ENCODE measurements at regions not wholly inside any gene's neighbourhood (a gene's known extent, or its start where the extent isn't known, plus 50 kb on each side); places are given as distances from the start of the nearest gene placed in this dataset.

DNA sequence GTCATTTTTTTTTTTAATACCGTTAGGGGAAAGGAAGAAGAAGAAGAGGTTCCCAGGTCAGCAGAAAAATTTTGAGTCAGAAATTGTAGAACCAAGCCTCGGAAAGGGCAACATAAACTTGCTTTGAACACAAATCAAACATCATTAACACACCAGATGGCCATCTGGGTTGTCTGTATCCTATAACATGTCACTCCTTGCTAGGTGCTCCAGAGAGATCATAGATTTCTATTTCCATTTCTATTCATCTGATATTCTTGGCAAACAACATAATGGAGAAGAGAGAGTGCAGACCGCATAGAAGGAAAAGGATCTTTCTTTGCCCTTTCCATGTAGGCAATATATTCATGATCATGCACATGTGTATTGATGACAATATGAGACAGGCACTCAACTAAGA is 129.5 kb upstream of the STT3B start:
- TF ChIP-seq MYC (IDR thresholded peaks at IDR 0.05; ENCODE audit: low read depth, low read length) = no peak
- no peak for TF ChIP-seq POLR2A (IDR thresholded peaks at IDR 0.05; ENCODE audit: extremely low read depth, insufficient read length)
- TF ChIP-seq, protein P1, sequence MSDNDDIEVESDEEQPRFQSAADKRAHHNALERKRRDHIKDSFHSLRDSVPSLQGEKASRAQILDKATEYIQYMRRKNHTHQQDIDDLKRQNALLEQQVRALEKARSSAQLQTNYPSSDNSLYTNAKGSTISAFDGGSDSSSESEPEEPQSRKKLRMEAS (IDR thresholded peaks at IDR 0.05; ENCODE audit: low read depth, low read length) = no peak
- TF ChIP-seq, protein P2, sequence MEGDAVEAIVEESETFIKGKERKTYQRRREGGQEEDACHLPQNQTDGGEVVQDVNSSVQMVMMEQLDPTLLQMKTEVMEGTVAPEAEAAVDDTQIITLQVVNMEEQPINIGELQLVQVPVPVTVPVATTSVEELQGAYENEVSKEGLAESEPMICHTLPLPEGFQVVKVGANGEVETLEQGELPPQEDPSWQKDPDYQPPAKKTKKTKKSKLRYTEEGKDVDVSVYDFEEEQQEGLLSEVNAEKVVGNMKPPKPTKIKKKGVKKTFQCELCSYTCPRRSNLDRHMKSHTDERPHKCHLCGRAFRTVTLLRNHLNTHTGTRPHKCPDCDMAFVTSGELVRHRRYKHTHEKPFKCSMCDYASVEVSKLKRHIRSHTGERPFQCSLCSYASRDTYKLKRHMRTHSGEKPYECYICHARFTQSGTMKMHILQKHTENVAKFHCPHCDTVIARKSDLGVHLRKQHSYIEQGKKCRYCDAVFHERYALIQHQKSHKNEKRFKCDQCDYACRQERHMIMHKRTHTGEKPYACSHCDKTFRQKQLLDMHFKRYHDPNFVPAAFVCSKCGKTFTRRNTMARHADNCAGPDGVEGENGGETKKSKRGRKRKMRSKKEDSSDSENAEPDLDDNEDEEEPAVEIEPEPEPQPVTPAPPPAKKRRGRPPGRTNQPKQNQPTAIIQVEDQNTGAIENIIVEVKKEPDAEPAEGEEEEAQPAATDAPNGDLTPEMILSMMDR (IDR thresholded peaks at IDR 0.05; ENCODE audit: low read depth, low read length) = no peak
- no peak for DNase-seq (ENCODE audit: low read depth)
- H3K4me3 ChIP-seq (ENCODE audit: low read depth, low read length) = no peak overlapping the region

DNA sequence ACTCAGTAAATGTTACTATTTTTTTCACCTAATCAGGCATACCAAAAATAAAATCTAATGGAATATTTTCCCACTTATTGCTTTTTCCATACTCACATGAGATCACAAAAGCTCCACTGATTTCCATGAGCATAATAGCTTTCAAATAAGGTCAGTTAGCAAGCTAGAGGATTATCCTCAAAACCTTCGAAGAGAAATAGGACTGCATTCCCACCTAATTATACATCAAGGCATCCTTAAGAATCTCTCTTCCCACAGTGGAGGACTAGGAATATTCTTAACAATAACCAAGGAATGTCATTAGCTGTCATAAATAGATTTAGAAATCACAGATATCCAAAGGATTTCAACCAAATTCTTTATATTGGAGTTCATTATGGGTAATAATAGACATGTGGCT is 127.9 kb upstream of the STT3B start:
- TF ChIP-seq POLR2A (IDR thresholded peaks at IDR 0.05; ENCODE audit: extremely low read depth, insufficient read length) (no peak), MYC (IDR thresholded peaks at IDR 0.05; ENCODE audit: low read depth, low read length) (no peak)
- TF ChIP-seq, protein P1 (IDR thresholded peaks at IDR 0.05; ENCODE audit: low read depth, low read length) = no peak
- TF ChIP-seq, protein P2 (IDR thresholded peaks at IDR 0.05; ENCODE audit: low read depth, low read length) = no peak
- no peak for DNase-seq (ENCODE audit: low read depth)
- no peak overlapping the region for H3K4me3 ChIP-seq (ENCODE audit: low read depth, low read length)

DNA sequence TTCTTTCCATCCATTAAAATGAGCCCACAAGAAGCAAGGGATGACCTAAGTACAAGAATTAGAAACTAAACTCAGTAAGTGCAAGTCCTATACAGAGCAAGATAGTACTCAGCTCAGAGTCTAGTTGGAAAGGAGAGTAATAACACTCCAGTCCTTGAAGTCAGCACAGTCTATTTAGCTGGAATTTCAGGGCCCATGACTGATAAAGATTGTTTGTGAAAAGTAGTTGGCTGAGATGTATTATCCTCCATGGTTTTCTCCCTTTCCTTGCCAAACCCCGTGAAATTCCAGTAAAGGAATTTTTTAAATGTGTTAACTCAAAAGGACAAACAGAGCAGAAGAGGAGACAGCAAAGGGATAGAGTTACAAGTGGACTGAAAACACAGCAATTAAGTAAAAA is 127.2 kb upstream of the STT3B start:
- no peak overlapping the region for H3K4me3 ChIP-seq (ENCODE audit: low read depth, low read length)
- no peak for TF ChIP-seq POLR2A (IDR thresholded peaks at IDR 0.05; ENCODE audit: extremely low read depth, insufficient read length)
- no peak for TF ChIP-seq MYC (IDR thresholded peaks at IDR 0.05; ENCODE audit: low read depth, low read length)
- TF ChIP-seq, protein P2 (IDR thresholded peaks at IDR 0.05; ENCODE audit: low read depth, low read length) = no peak
- TF ChIP-seq, protein P1 (IDR thresholded peaks at IDR 0.05; ENCODE audit: low read depth, low read length) = no peak
- no peak for DNase-seq (ENCODE audit: low read depth)

DNA sequence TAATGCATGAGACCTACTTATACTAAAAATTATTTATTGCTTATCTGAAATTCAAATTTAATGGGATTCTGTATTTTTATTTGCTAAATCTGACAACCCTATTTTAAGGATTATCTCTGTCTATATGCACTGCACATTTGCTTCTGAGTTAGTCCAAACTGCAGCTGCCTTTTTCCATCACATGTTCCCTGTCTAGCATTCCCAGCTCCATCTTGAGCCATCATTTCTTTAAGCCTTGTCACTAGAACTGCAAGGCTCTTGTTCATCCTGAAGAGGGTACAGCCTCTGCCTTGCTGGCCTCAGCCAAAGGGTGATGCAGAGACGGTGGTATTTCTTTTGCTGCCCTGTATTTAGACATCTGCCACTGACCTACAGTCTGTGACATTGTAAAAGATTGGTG is 125.8 kb upstream of the STT3B start:
- no peak for DNase-seq (ENCODE audit: low read depth)
- no peak overlapping the region for H3K4me3 ChIP-seq (ENCODE audit: low read depth, low read length)
- TF ChIP-seq POLR2A (IDR thresholded peaks at IDR 0.05; ENCODE audit: extremely low read depth, insufficient read length) = no peak
- no peak for TF ChIP-seq MYC (IDR thresholded peaks at IDR 0.05; ENCODE audit: low read depth, low read length)
- TF ChIP-seq, protein P2 (IDR thresholded peaks at IDR 0.05; ENCODE audit: low read depth, low read length) = no peak
- TF ChIP-seq, protein P1 (IDR thresholded peaks at IDR 0.05; ENCODE audit: low read depth, low read length) = no peak

DNA sequence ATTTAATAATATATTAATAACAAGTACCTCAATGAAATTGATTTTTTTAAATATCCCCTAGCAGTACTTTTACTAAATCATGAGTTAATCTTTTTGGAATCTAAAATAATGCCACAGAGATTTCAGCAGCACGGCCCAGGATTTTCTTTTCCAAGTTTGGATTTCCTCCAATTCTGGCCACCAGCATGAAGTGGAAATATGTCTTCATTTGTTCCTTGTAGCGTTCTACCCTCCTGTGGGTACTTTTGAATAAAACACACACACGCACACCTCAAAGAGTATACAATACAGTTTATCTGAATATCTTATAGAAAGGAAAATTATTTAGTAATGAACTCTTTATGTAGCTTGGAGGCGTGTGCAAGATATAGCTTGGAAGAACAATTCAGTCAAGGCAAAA is 125.1 kb upstream of the STT3B start:
- no peak for TF ChIP-seq POLR2A (IDR thresholded peaks at IDR 0.05; ENCODE audit: extremely low read depth, insufficient read length)
- TF ChIP-seq, protein P2 (IDR thresholded peaks at IDR 0.05; ENCODE audit: low read depth, low read length) = no peak

DNA sequence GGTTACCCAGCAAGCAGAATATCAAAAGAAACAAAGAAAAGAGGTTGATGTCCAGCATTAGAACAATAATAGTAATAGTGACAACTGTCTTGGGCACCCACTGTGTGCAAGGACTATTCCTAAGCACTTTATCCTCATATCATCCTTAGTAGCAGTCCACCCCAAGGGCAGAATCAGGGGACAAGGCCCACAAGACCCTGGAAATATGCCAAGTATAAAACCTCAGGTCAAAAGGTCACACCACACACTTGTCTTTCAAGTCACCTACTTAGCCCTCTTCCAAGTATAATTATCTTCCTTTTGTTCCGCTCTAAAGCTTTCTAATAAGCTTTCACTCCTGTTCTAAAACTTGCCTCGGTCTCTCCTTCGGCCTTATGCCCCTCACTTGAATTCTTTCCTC is 124.0 kb upstream of the STT3B start:
- TF ChIP-seq POLR2A (IDR thresholded peaks at IDR 0.05; ENCODE audit: extremely low read depth, insufficient read length) (no peak), MYC (IDR thresholded peaks at IDR 0.05; ENCODE audit: low read depth, low read length) (no peak)
- TF ChIP-seq, protein P1 (IDR thresholded peaks at IDR 0.05; ENCODE audit: low read depth, low read length) = no peak
- TF ChIP-seq, protein P2 (IDR thresholded peaks at IDR 0.05; ENCODE audit: low read depth, low read length) = no peak
- no peak overlapping the region for H3K4me3 ChIP-seq (ENCODE audit: low read depth, low read length)
- DNase-seq (ENCODE audit: low read depth) = peak; percentile 7

More for the DNA sequence above, 125.1 kb upstream of the STT3B start:
- H3K4me3 ChIP-seq (ENCODE audit: low read depth, low read length) = no peak overlapping the region
- DNase-seq (ENCODE audit: low read depth) = no peak
